ENCODE measurements at regions not wholly inside any gene's neighbourhood (a gene's known extent, or its start where the extent isn't known, plus 50 kb on each side); places are given as distances from the start of the nearest gene placed in this dataset.

DNA sequence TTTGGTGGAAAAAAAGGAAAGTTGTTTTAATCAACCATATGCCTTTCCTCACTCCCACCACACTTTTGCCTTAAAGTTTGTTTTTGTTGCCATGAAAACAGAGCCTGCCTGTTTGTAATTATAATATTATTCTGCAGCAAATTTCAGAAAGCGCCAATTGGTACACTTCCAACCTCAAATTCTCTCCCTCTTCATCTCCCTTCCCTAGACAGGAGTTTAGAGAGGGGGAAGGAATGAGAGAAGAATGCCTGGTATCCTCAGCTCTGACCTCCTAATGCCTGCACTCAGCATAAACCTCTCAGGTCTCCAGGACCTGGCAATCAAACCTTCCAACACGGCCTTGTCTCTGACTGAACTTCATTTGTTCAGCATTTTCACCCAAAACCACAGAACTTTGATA lies 138.4 kb upstream of the HCCS start:
- Histone ChIP-seq H3K79me2 (ENCODE audit: control insufficient read depth in 1 of 2, insufficient read depth in 2 of 2, low read length in 2 of 2) (no peaks in the 10 kb centered on the region), H3K23me2 (ENCODE audit: low read depth, low read length) (no peaks in the 10 kb centered on the region), H2BK120ac (replicated peaks; ENCODE audit: low read depth, low read length) (no peak overlapping the region), H3K4me3 (ENCODE audit: extremely low read depth in 1 of 4, insufficient read depth in 2 of 4, low read depth in 3 of 4, low read length in 4 of 4) (no peak overlapping the region), H3K27ac (ENCODE audit: low read depth, low read length) (no peak overlapping the region), H4K8ac (ENCODE audit: extremely low read depth, insufficient read depth, low read length) (no peak overlapping the region), H3K4ac (replicated peaks; ENCODE audit: insufficient read length, low read depth, low read length) (no peak overlapping the region), H3K36me3 (ENCODE audit: control insufficient read depth in 2 of 4, insufficient read depth in 4 of 4, low read length in 3 of 4) (no peaks in the 10 kb centered on the region), H3K18ac (ENCODE audit: extremely low read depth, low read length) (no peak overlapping the region), H3K4me2 (ENCODE audit: insufficient read depth in 1 of 2, low read depth in 2 of 2, low read length in 2 of 2) (no peak overlapping the region), H3K56ac (replicated peaks; ENCODE audit: insufficient read length, low read depth, low read length) (no peak overlapping the region), H3K4me1 (replicated peaks in 1 of 4; ENCODE audit: control insufficient read depth in 3 of 4, insufficient read depth in 4 of 4, low read length in 3 of 4) (no peaks in the 10 kb centered on the region), H3K23ac (ENCODE audit: insufficient read length) (no peak overlapping the region), H2BK15ac (ENCODE audit: low read length) (no peak overlapping the region), H2BK5ac (ENCODE audit: low read depth, low read length) (no peak overlapping the region), H3K79me1 (ENCODE audit: low read depth, low read length) (no peaks in the 10 kb centered on the region), H4K5ac (ENCODE audit: insufficient read length, low read depth, low read length) (no peak overlapping the region), H2AK5ac (ENCODE audit: low read depth, low read length) (no peak overlapping the region), H3K9ac (replicated peaks in 1 of 4; ENCODE audit: extremely low read depth in 1 of 4, low read depth in 3 of 4, low read length in 3 of 4) (no peak overlapping the region), H3K9me3 (ENCODE audit: insufficient read depth in 2 of 2, low read depth in 1 of 2, low read length in 1 of 2) (no peaks in the 10 kb centered on the region), H4K20me1 (replicated peaks in 1 of 2; ENCODE audit: control insufficient read depth in 1 of 2, insufficient read depth in 2 of 2, low read length in 2 of 2) (no peaks in the 10 kb centered on the region), H2BK20ac (ENCODE audit: low read length) (no peak overlapping the region), H2AFZ (ENCODE audit: low read length) (no peak overlapping the region), H4K91ac (replicated peaks; ENCODE audit: insufficient read length, low read length) (no peak overlapping the region), H3K14ac (ENCODE audit: insufficient read length) (no peak overlapping the region), H2BK12ac (ENCODE audit: low read depth, low read length) (no peak overlapping the region), H3K27me3 (replicated peaks in 1 of 4; ENCODE audit: control insufficient read depth in 3 of 4, extremely low read depth in 1 of 4, insufficient read depth in 3 of 4, low read length in 3 of 4) (no peaks in the 10 kb centered on the region)
- DNase-seq (ENCODE audit: low read depth in 1 of 2, low spot score in 2 of 2) (no peak), FAIRE-seq (no peak)
- ChIA-PET CTCF (ENCODE audit: partially characterized antibody) (no interaction called here), POLR2A (ENCODE audit: partially characterized antibody) (no interaction called here)
- WGBS, 2 experiments (ENCODE audit: extremely low coverage in 1 of 2, insufficient coverage in 1 of 2, insufficient read length in 1 of 2, insufficient replicate concordance in 2 of 2, low coverage in 1 of 2, low lambda C conversion rate in 2 of 2, missing lambda C conversion rate in 1 of 2) = 80% methylated on average over 2 of the region's 2 CpGs; no CpG with 5 or more reads in 1 of the 2 experiments
- no peak for TF ChIP-seq CBX8 (IDR thresholded peaks at IDR 0.05; ENCODE audit: borderline replicate concordance, low read depth, low read length)
- no peak for TF ChIP-seq RFX5 (IDR thresholded peaks at IDR 0.05; ENCODE audit: borderline replicate concordance, low read depth, low read length)
- TF ChIP-seq EGR1 (IDR thresholded peaks at IDR 0.05; ENCODE audit: borderline replicate concordance, low read depth, low read length) = no peak
- no peak for TF ChIP-seq CBX5 (IDR thresholded peaks at IDR 0.05; ENCODE audit: low read depth, low read length)
- TF ChIP-seq, protein P1, sequence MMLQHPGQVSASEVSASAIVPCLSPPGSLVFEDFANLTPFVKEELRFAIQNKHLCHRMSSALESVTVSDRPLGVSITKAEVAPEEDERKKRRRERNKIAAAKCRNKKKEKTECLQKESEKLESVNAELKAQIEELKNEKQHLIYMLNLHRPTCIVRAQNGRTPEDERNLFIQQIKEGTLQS (IDR thresholded peaks at IDR 0.05; ENCODE audit: insufficient read depth, low read depth, low read length) = no peak
- no peak for TF ChIP-seq SIN3A (conservative IDR thresholded peaks at IDR 0.05 in 1 of 2, IDR thresholded peaks at IDR 0.05 in 1 of 2; ENCODE audit: low read depth in 1 of 2, low read length in 2 of 2)
- no peak for TF ChIP-seq POLR2AphosphoS5 (IDR thresholded peaks at IDR 0.05; ENCODE audit: low read depth, low read length)
- TF ChIP-seq TBP (IDR thresholded peaks at IDR 0.05; ENCODE audit: low read depth, low read length) = no peak
- no peak for TF ChIP-seq HDAC6 (IDR thresholded peaks at IDR 0.05; ENCODE audit: low read depth, low read length)
- no peak for TF ChIP-seq SP1 (IDR thresholded peaks at IDR 0.05; ENCODE audit: low read depth, low read length)
- TF ChIP-seq POLR2A (IDR thresholded peaks at IDR 0.05; ENCODE audit: control extremely low read depth in 1 of 2, low read depth in 2 of 2, low read length in 2 of 2) = no peak
